PC-3 (cell line): ENCODE measurements at regions not wholly inside any gene's neighbourhood (a gene's known extent, or its start where the extent isn't known, plus 50 kb on each side); places are given as distances from the start of the nearest gene placed in this dataset.

Experiments
- ATAC-seq: fragments of 200-7000 bp; cut with Tn5 transposase; 2 replicates; pipeline ENCODE4 v1.9.1; 2020; ENCODE audit warnings: mild to moderate bottlenecking, moderate library complexity
- BruUV-seq: library from RNA; stranded (reverse); fragments of 400-500 nt; replicated peaks from 2 replicates; lab custom pipeline; 2021; lab: Mats Ljungman, UMichigan
- CTCF ChIA-PET: fragments of 300-600 bp; sonication (Branson Sonifier 250); formaldehyde crosslinking; loops from one replicate; lab custom pipeline; 2022; ENCODE audit warnings: antibody characterized with exemption; lab: Charles Lee
- POLR2A ChIA-PET: fragments of 300-600 bp; sonication (Branson Sonifier 250); formaldehyde crosslinking; loops from one replicate; lab custom pipeline; 2022; ENCODE audit warnings: antibody characterized with exemption; ENCODE audit not compliant: unreplicated experiment; lab: Charles Lee
- DNase-seq: peaks from one replicate; pipeline ENCODE4 v3.0.0-alpha.2; 2015
- H2AFZ ChIP-seq: fragments of 300-600 bp; sonication (generic); 2 replicates; pipeline ENCODE4 v1.6.0; 2016; ENCODE audit warnings: antibody characterized with exemption, low read length
- H3F3A ChIP-seq: fragments of 300-600 bp; sonication (generic); one replicate; pipeline ENCODE4 v1.6.0; 2017; ENCODE audit warnings: antibody characterized with exemption, low read length, control low read depth, mild to moderate bottlenecking; ENCODE audit not compliant: unreplicated experiment
- H3K27ac ChIP-seq: fragments of 300-600 bp; sonication (generic); 2 replicates; pipeline ENCODE4 v1.5.1; 2016; ENCODE audit warnings: mild to moderate bottlenecking, low read length
- H3K27me3 ChIP-seq: fragments of 300-600 bp; sonication (generic); 2 replicates; pipeline ENCODE4 v1.6.1; 2016; ENCODE audit warnings: low read length, mixed read lengths
- H3K36me3 ChIP-seq: fragments of 300-600 bp; sonication (generic); 2 replicates; pipeline ENCODE4 v1.6.1; 2016; ENCODE audit warnings: low read depth, mixed run types, low read length, mixed read lengths
- H3K4me1 ChIP-seq: fragments of 300-600 bp; sonication (generic); 2 replicates; pipeline ENCODE4 v1.5.1; 2016; ENCODE audit warnings: low read length; ENCODE audit not compliant: insufficient read depth
- H3K4me2 ChIP-seq: fragments of 300-600 bp; sonication (generic); 2 replicates; pipeline ENCODE4 v1.6.0; 2016; ENCODE audit warnings: low read length
- H3K4me3 ChIP-seq: fragments of 300-600 bp; sonication (generic); 2 replicates; pipeline ENCODE4 v1.5.1; 2016; ENCODE audit warnings: mild to moderate bottlenecking, low read length, mixed read lengths
- H3K79me2 ChIP-seq: fragments of 300-600 bp; sonication (generic); 2 replicates; pipeline ENCODE4 v1.6.1; 2017; ENCODE audit warnings: low read length, mixed read lengths
- H3K9ac ChIP-seq: fragments of 300-600 bp; sonication (generic); 2 replicates; pipeline ENCODE4 v1.6.0; 2016; ENCODE audit warnings: mild to moderate bottlenecking, low read length
- H3K9me2 ChIP-seq: fragments of 300-600 bp; sonication (generic); replicated peaks from 2 replicates; pipeline ENCODE4 v1.6.1; 2016; ENCODE audit warnings: mixed run types, low read length, mixed read lengths
- H3K9me3 ChIP-seq: fragments of 300-600 bp; sonication (generic); 2 replicates; pipeline ENCODE4 v1.6.1; 2016; ENCODE audit warnings: low read length, mixed read lengths
- H4K20me1 ChIP-seq: fragments of 300-600 bp; sonication (generic); 2 replicates; pipeline ENCODE4 v1.6.1; 2016; ENCODE audit warnings: low read length, mixed read lengths
- EZH2 ChIP-seq: fragments of 300-600 bp; sonication (generic); IDR thresholded peaks from one replicate; pipeline ENCODE4 v1.6.1; 2017; ENCODE audit warnings: antibody characterized with exemption, mild to moderate bottlenecking, low read length; ENCODE audit not compliant: unreplicated experiment
- EZH2phosphoT487 ChIP-seq: fragments of 300-600 bp; sonication (generic); IDR thresholded peaks from 2 replicates; pipeline ENCODE4 v1.6.1; 2018; ENCODE audit warnings: mild to moderate bottlenecking, antibody characterized with exemption, low read length, borderline replicate concordance
- intact Hi-C: fragments of 100-400 bp; cut with micrococcal nuclease; formaldehyde crosslinking; loops from 2 replicates; pipeline ENCODE4 v1.9.0; 2023
- TF ChIP-seq, protein P1 (sequence below): fragments of 300-600 bp; sonication (generic); conservative IDR thresholded peaks from 2 replicates; pipeline ENCODE4 v1.5.1; 2017; ENCODE audit warnings: antibody characterized with exemption, low read depth, mild to moderate bottlenecking, low read length

DNA sequence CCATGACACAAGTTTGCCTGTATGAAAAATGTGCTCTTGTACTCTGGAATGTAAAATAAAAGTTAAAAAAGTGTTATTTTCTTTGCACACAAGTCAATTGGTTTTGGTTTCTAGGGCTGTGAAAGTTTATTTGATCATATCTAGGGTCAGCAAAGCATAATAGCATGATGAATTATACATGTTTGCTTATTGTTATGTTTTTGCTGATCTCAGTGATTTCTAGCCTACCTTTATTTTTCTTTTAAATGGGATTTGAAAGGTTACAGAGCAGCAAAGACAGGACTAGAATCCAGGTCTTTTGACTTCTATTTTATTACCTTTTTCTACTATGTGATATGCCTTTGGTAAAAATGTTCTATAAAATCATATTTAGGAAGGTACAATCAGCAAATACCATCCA is 481.0 kb downstream of the PRR32 start:
- ATAC-seq (no peak), DNase-seq (no peak)
- Histone ChIP-seq H3K36me3 (no peaks in the 10 kb centered on the region), H3K9ac (no peak overlapping the region), H3K4me1 (no peaks in the 10 kb centered on the region), H3K4me2 (no peak overlapping the region), H3K27me3 (no peaks in the 10 kb centered on the region), H3K79me2 (no peaks in the 10 kb centered on the region), H4K20me1 (no peaks in the 10 kb centered on the region), H3K9me3 (no peaks in the 10 kb centered on the region), H2AFZ (no peak overlapping the region), H3F3A (no peaks in the 10 kb centered on the region), H3K9me2 (no peaks in the 10 kb centered on the region), H3K4me3 (no peak overlapping the region), H3K27ac (no peak overlapping the region)
- intact Hi-C loops, result no loop called here
- BruUV-seq, result no TSS peak
- CTCF ChIA-PET, result no interaction called here
- POLR2A ChIA-PET, result no interaction called here
- TF ChIP-seq EZH2 (no peak), EZH2phosphoT487 (no peak)
- TF ChIP-seq, protein P1, sequence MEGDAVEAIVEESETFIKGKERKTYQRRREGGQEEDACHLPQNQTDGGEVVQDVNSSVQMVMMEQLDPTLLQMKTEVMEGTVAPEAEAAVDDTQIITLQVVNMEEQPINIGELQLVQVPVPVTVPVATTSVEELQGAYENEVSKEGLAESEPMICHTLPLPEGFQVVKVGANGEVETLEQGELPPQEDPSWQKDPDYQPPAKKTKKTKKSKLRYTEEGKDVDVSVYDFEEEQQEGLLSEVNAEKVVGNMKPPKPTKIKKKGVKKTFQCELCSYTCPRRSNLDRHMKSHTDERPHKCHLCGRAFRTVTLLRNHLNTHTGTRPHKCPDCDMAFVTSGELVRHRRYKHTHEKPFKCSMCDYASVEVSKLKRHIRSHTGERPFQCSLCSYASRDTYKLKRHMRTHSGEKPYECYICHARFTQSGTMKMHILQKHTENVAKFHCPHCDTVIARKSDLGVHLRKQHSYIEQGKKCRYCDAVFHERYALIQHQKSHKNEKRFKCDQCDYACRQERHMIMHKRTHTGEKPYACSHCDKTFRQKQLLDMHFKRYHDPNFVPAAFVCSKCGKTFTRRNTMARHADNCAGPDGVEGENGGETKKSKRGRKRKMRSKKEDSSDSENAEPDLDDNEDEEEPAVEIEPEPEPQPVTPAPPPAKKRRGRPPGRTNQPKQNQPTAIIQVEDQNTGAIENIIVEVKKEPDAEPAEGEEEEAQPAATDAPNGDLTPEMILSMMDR, result no peak

DNA sequence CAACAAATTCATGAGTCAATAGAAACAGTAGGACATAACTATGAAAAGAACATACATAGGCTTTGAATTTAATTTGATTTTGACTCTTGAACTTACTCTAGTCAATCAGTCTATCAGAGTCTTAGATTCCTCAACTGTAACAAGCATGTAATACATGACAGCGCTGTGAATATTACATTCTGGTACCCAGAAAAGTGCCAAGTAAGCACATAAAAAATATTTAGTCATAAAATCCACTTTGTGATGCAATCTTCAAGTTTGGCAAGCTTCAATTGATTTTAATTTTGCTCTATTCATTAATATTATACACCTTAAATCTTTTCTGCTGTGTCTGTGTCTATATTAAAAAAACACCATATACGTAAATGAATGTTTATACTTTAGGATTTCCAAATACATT is 483.3 kb downstream of the PRR32 start:
- DNase-seq (no peak), ATAC-seq (no peak)
- Histone ChIP-seq H3K79me2 (no peaks in the 10 kb centered on the region), H3K9me3 (no peaks in the 10 kb centered on the region), H3K4me3 (no peak overlapping the region), H3K27ac (no peak overlapping the region), H3K9me2 (no peaks in the 10 kb centered on the region), H3F3A (no peaks in the 10 kb centered on the region), H2AFZ (no peak overlapping the region), H3K4me2 (no peak overlapping the region), H3K36me3 (no peaks in the 10 kb centered on the region), H3K27me3 (no peaks in the 10 kb centered on the region), H3K4me1 (no peaks in the 10 kb centered on the region), H4K20me1 (no peaks in the 10 kb centered on the region), H3K9ac (no peak overlapping the region)
- CTCF ChIA-PET, result no interaction called here
- BruUV-seq, result no TSS peak
- POLR2A ChIA-PET, result no interaction called here
- intact Hi-C loops, result no loop called here
- TF ChIP-seq, protein P1, result no peak
- TF ChIP-seq EZH2 (no peak), EZH2phosphoT487 (no peak)

DNA sequence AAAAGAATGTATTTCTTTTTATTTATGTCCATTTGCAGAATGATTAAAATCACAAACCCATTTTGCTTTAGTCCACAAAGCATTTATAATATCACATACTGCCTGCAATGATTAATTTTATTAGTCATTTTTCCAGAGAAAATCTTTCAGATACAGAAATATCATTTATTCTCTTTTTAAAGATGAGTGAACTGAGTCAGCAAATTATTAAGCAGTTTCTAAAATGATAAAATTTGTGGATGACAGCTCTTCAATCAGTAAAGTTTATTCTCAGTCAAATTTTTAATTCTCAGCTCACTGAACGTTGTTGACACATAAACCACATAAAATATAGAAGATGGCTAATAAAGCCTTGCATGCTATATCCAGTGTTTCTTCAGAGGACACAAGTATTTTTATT is 485.5 kb downstream of the PRR32 start:
- CTCF ChIA-PET, result no interaction called here
- no peak overlapping the region for H3K9ac ChIP-seq
- no peak overlapping the region for H3K4me3 ChIP-seq

More for the DNA sequence above, 485.5 kb downstream of the PRR32 start:
- H4K20me1 ChIP-seq, result no peaks in the 10 kb centered on the region
- intact Hi-C loops, result no loop called here
- H2AFZ ChIP-seq, result no peak overlapping the region
- H3K36me3 ChIP-seq, result no peaks in the 10 kb centered on the region
- no peaks in the 10 kb centered on the region for H3K27me3 ChIP-seq
- POLR2A ChIA-PET, result no interaction called here
- no peaks in the 10 kb centered on the region for H3F3A ChIP-seq
- no peak overlapping the region for H3K27ac ChIP-seq
- no peak for DNase-seq
- no peaks in the 10 kb centered on the region for H3K79me2 ChIP-seq
- TF ChIP-seq EZH2phosphoT487 (no peak), EZH2 (no peak)
- TF ChIP-seq, protein P1, result no peak
- H3K9me3 ChIP-seq, result no peaks in the 10 kb centered on the region
- H3K4me2 ChIP-seq, result no peak overlapping the region
- no TSS peak for BruUV-seq
- no peak for ATAC-seq
- H3K4me1 ChIP-seq, result no peaks in the 10 kb centered on the region
- H3K9me2 ChIP-seq, result no peaks in the 10 kb centered on the region
